Activated B cell treated with CpG ODN at 0.5 μM for 24 hours (primary cell): ENCODE measurements at regions not wholly inside any gene's neighbourhood (a gene's known extent, or its start where the extent isn't known, plus 50 kb on each side); places are given as distances from the start of the nearest gene placed in this dataset.

Source experiments
- ATAC-seq: fragments of 200-7000 bp; cut with Tn5 transposase; one replicate; pipeline ENCODE4 v1.10.0; 2021; ENCODE audit warnings: low read depth, mild to moderate bottlenecking, moderate library complexity
- CTCF ChIA-PET: fragments of 350-600 bp; sonication (Branson Sonifier 250); formaldehyde crosslinking; loops from one replicate; lab custom pipeline; 2021; ENCODE audit warnings: antibody characterized with exemption; lab: Charles Lee
- POLR2A ChIA-PET: fragments of 350-600 bp; sonication (Branson Sonifier 250); formaldehyde crosslinking; loops from one replicate; lab custom pipeline; 2021; ENCODE audit warnings: antibody characterized with exemption; lab: Charles Lee
- DNase-seq: peaks from one replicate; pipeline ENCODE4 v3.0.0; 2022
- H3K27ac Mint-ChIP-seq: one replicate; pipeline ENCODE4 v1.8.0; 2020; ENCODE audit warnings: mixed read lengths
- H3K27me3 Mint-ChIP-seq: one replicate; pipeline ENCODE4 v1.8.0; 2021; ENCODE audit warnings: mixed read lengths
- H3K36me3 Mint-ChIP-seq: one replicate; pipeline ENCODE4 v1.8.0; 2021; ENCODE audit warnings: low read depth, mixed read lengths
- H3K4me1 Mint-ChIP-seq: one replicate; pipeline ENCODE4 v1.8.0; 2021; ENCODE audit warnings: mixed read lengths
- H3K4me3 Mint-ChIP-seq: one replicate; pipeline ENCODE4 v1.8.0; 2020; ENCODE audit warnings: mild to moderate bottlenecking, mixed read lengths
- H3K9me3 Mint-ChIP-seq: one replicate; pipeline ENCODE4 v1.8.0; 2020; ENCODE audit warnings: mixed read lengths
- CTCF ChIP-seq: fragments of 200-600 bp; IDR thresholded peaks from one replicate; pipeline ENCODE4 v1.8.0; 2022; ENCODE audit warnings: antibody characterized with exemption, mild to moderate bottlenecking
- intact Hi-C: fragments of 100-400 bp; cut with micrococcal nuclease; formaldehyde crosslinking; loops from one replicate; pipeline ENCODE4 v1.15.1; 2024

- CTCF ChIA-PET: no interaction called here
- H3K27me3 Mint-ChIP-seq: no peaks in the 10 kb centered on the region
- intact Hi-C loops: no loop called here
Observed at GRCh38 chr2:190791347-190791975, 89.2 kb upstream of the GLS start.

GRCh38 chr2:190791976-190792575 is 88.5 kb upstream of the GLS start:
- Mint-ChIP-seq H3K4me1 (no peaks in the 10 kb centered on the region), H3K4me3 (no peak overlapping the region), H3K36me3 (no peaks in the 10 kb centered on the region), H3K27me3 (no peaks in the 10 kb centered on the region), H3K27ac (no peak overlapping the region), H3K9me3 (no peaks in the 10 kb centered on the region)
- ATAC-seq: no peak
- intact Hi-C loops: no loop called here
- ChIA-PET POLR2A (no interaction called here), CTCF (interaction anchor here (0.7 to 1.5 kb wide), 2 partner anchors 11 to 363 kb away, joined by 3 to 6 read pairs; no protein-coding TSS in a partner anchor)
- no peak for DNase-seq
- TF ChIP-seq CTCF: no peak

More at GRCh38 chr2:190791347-190791975, 89.2 kb upstream of the GLS start:
- no peak for TF ChIP-seq CTCF
- Mint-ChIP-seq H3K27ac (no peak overlapping the region), H3K36me3 (no peaks in the 10 kb centered on the region), H3K9me3 (no peaks in the 10 kb centered on the region), H3K4me3 (no peak overlapping the region), H3K4me1 (no peaks in the 10 kb centered on the region)
- DNase-seq (no peak), ATAC-seq (no peak)
- POLR2A ChIA-PET: no interaction called here

- POLR2A ChIA-PET: no interaction called here
- no peak for DNase-seq
- Mint-ChIP-seq H3K36me3 (no peaks in the 10 kb centered on the region), H3K4me1 (no peaks in the 10 kb centered on the region), H3K4me3 (no peak overlapping the region), H3K27ac (no peak overlapping the region), H3K9me3 (no peaks in the 10 kb centered on the region), H3K27me3 (no peaks in the 10 kb centered on the region)
- TF ChIP-seq CTCF: no peak
- CTCF ChIA-PET: interaction anchor here (0.7 to 1.8 kb wide), 3 partner anchors 10 to 362 kb away, joined by 3 to 6 read pairs (median 6); no protein-coding TSS in a partner anchor
- intact Hi-C loops: no loop called here
- no peak for ATAC-seq
Observed at GRCh38 chr2:190792956-190793888, 87.4 kb upstream of the GLS start.

- no peak for TF ChIP-seq CTCF
- ATAC-seq (no peak), DNase-seq (no peak)
- POLR2A ChIA-PET: no interaction called here
- CTCF ChIA-PET: interaction anchor here (1.8 kb wide), 1 partner anchor 11 kb away, joined by 6 read pairs; no protein-coding TSS in a partner anchor
- H3K36me3 Mint-ChIP-seq: no peaks in the 10 kb centered on the region
- no peaks in the 10 kb centered on the region for H3K4me1 Mint-ChIP-seq
- no peaks in the 10 kb centered on the region for H3K9me3 Mint-ChIP-seq
- intact Hi-C loops: no loop called here
- H3K27me3 Mint-ChIP-seq: no peaks in the 10 kb centered on the region
- no peak overlapping the region for H3K27ac Mint-ChIP-seq
- no peak overlapping the region for H3K4me3 Mint-ChIP-seq
Observed at GRCh38 chr2:190794377-190794776, 86.2 kb upstream of the GLS start.

- no peak for TF ChIP-seq CTCF
- POLR2A ChIA-PET: no interaction called here
- Mint-ChIP-seq H3K36me3 (no peaks in the 10 kb centered on the region), H3K27me3 (no peaks in the 10 kb centered on the region), H3K4me1 (no peaks in the 10 kb centered on the region), H3K9me3 (no peaks in the 10 kb centered on the region), H3K4me3 (no peak overlapping the region), H3K27ac (no peak overlapping the region)
- ATAC-seq (no peak), DNase-seq (no peak)
- CTCF ChIA-PET: no interaction called here
- intact Hi-C loops: no loop called here
Observed at GRCh38 chr2:190794790-190795189, 85.8 kb upstream of the GLS start.
